ENCODE measurements at regions not wholly inside any gene's neighbourhood (a gene's known extent, or its start where the extent isn't known, plus 50 kb on each side); places are given as distances from the start of the nearest gene placed in this dataset.

DNA sequence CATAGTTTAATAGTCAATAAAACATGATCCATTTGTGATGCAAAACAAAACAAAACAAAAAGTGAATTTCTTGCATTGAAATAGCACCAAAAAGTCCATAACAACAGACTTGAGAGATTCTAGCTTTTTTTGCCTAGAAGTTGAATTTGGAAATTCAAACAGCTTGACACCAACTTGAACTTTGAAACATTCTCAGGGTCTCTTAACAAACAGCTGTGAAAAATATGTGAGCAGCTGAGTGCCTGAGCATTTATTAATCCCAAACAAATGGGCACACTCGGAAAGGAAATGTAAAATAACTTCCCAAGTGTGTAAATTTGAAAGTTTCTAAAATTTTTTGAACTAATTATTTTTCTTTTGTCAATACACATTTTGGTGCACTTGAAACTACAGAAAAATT, 56.0 kb upstream of the HMHB1 start:
- H3K9ac ChIP-seq (ENCODE audit: insufficient read depth, low read depth, low read length): no peak overlapping the region
- H2AFZ ChIP-seq (ENCODE audit: low read length): no peak overlapping the region
- 9% methylated on average over 1 of the region's 1 CpG for WGBS (ENCODE audit: low lambda C conversion rate)
- no peaks in the 10 kb centered on the region; a peak in 1 of 5 replicates for H3K27me3 ChIP-seq (ENCODE audit: control insufficient read depth in 1 of 2, insufficient read depth in 2 of 2, low read length in 2 of 2)
- H3K9me3 ChIP-seq (ENCODE audit: low read length): no peaks in the 10 kb centered on the region
- H3K4me1 ChIP-seq (ENCODE audit: insufficient read depth, low read length): peaks cover 9% of the 10 kb centered on the region
- intact Hi-C loops (cut with micrococcal nuclease; ENCODE audit: unreplicated experiment): no loop called here
- ChIA-PET POLR2A (no interaction called here), CTCF (ENCODE audit: low intra/inter-chr PET ratio, low total read pairs) (no interaction called here)
- no peak overlapping the region for H3K4me3 ChIP-seq (replicated peaks in 1 of 3; ENCODE audit: insufficient read depth in 1 of 3, low read depth in 2 of 3, low read length in 3 of 3)
- FAIRE-seq (peak; percentile 30), ATAC-seq (no peak), DNase-seq (ENCODE audit: low spot score) (peak; percentile 18)
- H3K27ac ChIP-seq (ENCODE audit: extremely low read length, insufficient read depth, low read length): no peak overlapping the region
- H3K4me2 ChIP-seq (ENCODE audit: low read depth, low read length): no peak overlapping the region
- no peaks in the 10 kb centered on the region for H3K79me2 ChIP-seq (ENCODE audit: insufficient read depth, low read length)
- no TSS peak for BruUV-seq (replicated peaks)
- no peaks in the 10 kb centered on the region for H3K36me3 ChIP-seq (replicated peaks in 1 of 2; ENCODE audit: control insufficient read depth in 1 of 2, insufficient read depth in 2 of 2, low read length in 2 of 2)
- TF ChIP-seq STAT5B (CRISPR knock-in tag; IDR thresholded peaks at IDR 0.05): no peak
- TF ChIP-seq, protein P1, sequence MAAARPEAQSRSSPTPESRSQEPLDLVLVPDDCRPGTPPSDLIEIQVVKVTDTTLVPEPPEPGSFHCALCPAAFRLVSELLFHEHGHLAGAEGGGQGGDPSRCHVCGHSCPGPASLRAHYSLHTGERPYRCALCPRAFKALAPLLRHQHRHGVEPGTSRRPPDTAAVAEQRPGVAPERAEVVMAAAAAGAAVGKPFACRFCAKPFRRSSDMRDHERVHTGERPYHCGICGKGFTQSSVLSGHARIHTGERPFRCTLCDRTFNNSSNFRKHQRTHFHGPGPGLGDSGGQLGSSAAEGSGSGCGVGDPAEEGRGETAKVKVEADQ (CRISPR knock-in tag; IDR thresholded peaks at IDR 0.05; ENCODE audit: borderline replicate concordance): no peak
- TF ChIP-seq, protein P2, sequence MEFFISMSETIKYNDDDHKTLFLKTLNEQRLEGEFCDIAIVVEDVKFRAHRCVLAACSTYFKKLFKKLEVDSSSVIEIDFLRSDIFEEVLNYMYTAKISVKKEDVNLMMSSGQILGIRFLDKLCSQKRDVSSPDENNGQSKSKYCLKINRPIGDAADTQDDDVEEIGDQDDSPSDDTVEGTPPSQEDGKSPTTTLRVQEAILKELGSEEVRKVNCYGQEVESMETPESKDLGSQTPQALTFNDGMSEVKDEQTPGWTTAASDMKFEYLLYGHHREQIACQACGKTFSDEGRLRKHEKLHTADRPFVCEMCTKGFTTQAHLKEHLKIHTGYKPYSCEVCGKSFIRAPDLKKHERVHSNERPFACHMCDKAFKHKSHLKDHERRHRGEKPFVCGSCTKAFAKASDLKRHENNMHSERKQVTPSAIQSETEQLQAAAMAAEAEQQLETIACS (CRISPR knock-in tag; IDR thresholded peaks at IDR 0.05): no peak
- TF ChIP-seq U2AF1 (optimal IDR thresholded peaks at IDR 0.05; ENCODE audit: low read depth, low read length): no peak
- TF ChIP-seq YEATS4 (CRISPR knock-in tag; IDR thresholded peaks at IDR 0.05; ENCODE audit: borderline replicate concordance): no peak
- no peak for TF ChIP-seq ZNF44 (CRISPR knock-in tag; IDR thresholded peaks at IDR 0.05)
- peak; percentile 41 for TF ChIP-seq HNF4A (CRISPR knock-in tag; IDR thresholded peaks at IDR 0.05)
- TF ChIP-seq ISX (CRISPR knock-in tag; conservative IDR thresholded peaks at IDR 0.05): no peak
- TF ChIP-seq ZNF629 (CRISPR knock-in tag; conservative IDR thresholded peaks at IDR 0.05): 0 out of 2 replicates have a peak, but pooled peaks have one; percentile 22
- TF ChIP-seq ZNF703 (CRISPR knock-in tag; IDR thresholded peaks at IDR 0.05; ENCODE audit: borderline replicate concordance): no peak
- TF ChIP-seq RARA (CRISPR knock-in tag; IDR thresholded peaks at IDR 0.05): peak; percentile 44
- no peak for TF ChIP-seq NFRKB (IDR thresholded peaks at IDR 0.05)
- TF ChIP-seq LCORL (IDR thresholded peaks at IDR 0.05): no peak
- no peak for TF ChIP-seq LCORL (CRISPR knock-in tag; IDR thresholded peaks at IDR 0.05)
- no peak for TF ChIP-seq ZNF615 (CRISPR knock-in tag; IDR thresholded peaks at IDR 0.05; ENCODE audit: borderline replicate concordance)
- TF ChIP-seq NFKB2 (CRISPR knock-in tag; IDR thresholded peaks at IDR 0.05; ENCODE audit: borderline replicate concordance): no peak
- TF ChIP-seq, protein P3, sequence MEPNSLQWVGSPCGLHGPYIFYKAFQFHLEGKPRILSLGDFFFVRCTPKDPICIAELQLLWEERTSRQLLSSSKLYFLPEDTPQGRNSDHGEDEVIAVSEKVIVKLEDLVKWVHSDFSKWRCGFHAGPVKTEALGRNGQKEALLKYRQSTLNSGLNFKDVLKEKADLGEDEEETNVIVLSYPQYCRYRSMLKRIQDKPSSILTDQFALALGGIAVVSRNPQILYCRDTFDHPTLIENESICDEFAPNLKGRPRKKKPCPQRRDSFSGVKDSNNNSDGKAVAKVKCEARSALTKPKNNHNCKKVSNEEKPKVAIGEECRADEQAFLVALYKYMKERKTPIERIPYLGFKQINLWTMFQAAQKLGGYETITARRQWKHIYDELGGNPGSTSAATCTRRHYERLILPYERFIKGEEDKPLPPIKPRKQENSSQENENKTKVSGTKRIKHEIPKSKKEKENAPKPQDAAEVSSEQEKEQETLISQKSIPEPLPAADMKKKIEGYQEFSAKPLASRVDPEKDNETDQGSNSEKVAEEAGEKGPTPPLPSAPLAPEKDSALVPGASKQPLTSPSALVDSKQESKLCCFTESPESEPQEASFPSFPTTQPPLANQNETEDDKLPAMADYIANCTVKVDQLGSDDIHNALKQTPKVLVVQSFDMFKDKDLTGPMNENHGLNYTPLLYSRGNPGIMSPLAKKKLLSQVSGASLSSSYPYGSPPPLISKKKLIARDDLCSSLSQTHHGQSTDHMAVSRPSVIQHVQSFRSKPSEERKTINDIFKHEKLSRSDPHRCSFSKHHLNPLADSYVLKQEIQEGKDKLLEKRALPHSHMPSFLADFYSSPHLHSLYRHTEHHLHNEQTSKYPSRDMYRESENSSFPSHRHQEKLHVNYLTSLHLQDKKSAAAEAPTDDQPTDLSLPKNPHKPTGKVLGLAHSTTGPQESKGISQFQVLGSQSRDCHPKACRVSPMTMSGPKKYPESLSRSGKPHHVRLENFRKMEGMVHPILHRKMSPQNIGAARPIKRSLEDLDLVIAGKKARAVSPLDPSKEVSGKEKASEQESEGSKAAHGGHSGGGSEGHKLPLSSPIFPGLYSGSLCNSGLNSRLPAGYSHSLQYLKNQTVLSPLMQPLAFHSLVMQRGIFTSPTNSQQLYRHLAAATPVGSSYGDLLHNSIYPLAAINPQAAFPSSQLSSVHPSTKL (CRISPR knock-in tag; IDR thresholded peaks at IDR 0.05): 0 out of 2 replicates have a peak, but pooled peaks have one; percentile 12
- TF ChIP-seq, protein P4, sequence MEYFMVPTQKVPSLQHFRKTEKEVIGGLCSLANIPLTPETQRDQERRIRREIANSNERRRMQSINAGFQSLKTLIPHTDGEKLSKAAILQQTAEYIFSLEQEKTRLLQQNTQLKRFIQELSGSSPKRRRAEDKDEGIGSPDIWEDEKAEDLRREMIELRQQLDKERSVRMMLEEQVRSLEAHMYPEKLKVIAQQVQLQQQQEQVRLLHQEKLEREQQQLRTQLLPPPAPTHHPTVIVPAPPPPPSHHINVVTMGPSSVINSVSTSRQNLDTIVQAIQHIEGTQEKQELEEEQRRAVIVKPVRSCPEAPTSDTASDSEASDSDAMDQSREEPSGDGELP (IDR thresholded peaks at IDR 0.05; ENCODE audit: borderline replicate concordance, low read depth): peak; percentile 75
- in situ Hi-C loops (cut with HindIII; ENCODE audit: extremely low pct_ligation_motif_present, low pct_unique_long_range_greater_than_20kb): no loop called here
- H4K20me1 ChIP-seq (ENCODE audit: insufficient read depth, low read length): no peaks in the 10 kb centered on the region

All from HepG2 (cell line).